ENCODE measurements at regions not wholly inside any gene's neighbourhood (a gene's known extent, or its start where the extent isn't known, plus 50 kb on each side); places are given as distances from the start of the nearest gene placed in this dataset.

GRCh38 chr9:134967547-134967930 is 49.8 kb upstream of the FCN1 start:
- H3K9me3 ChIP-seq, result no peaks in the 10 kb centered on the region
- peak; percentile 30 to 79 for DNase-seq (ENCODE audit: low spot score in 2 of 2)
- no peak overlapping the region for H3K27ac ChIP-seq
- no peak for TF ChIP-seq CTCF (IDR thresholded peaks at IDR 0.05)
- TF ChIP-seq POLR2A (IDR thresholded peaks at IDR 0.05), result no peak
- TF ChIP-seq EP300 (IDR thresholded peaks at IDR 0.05), result no peak
- no peak for TF ChIP-seq POLR2AphosphoS5 (IDR thresholded peaks at IDR 0.05)
- no peaks in the 10 kb centered on the region for H3K36me3 ChIP-seq
- no peak overlapping the region for H3K4me3 ChIP-seq
- H3K4me1 ChIP-seq, result no peaks in the 10 kb centered on the region
- H3K27me3 ChIP-seq, result peaks cover 57% of the 10 kb centered on the region
- whole genome bisulfite sequencing, result 58% methylated on average over 13 of the region's 13 CpGs

GRCh38 chr9:134968011-134968822 is 50.5 kb upstream of the FCN1 start:
- TF ChIP-seq CTCF (IDR thresholded peaks at IDR 0.05) (no peak), POLR2AphosphoS5 (IDR thresholded peaks at IDR 0.05) (no peak), POLR2A (IDR thresholded peaks at IDR 0.05) (no peak), EP300 (IDR thresholded peaks at IDR 0.05) (no peak)
- Histone ChIP-seq H3K4me3 (no peak overlapping the region), H3K36me3 (no peaks in the 10 kb centered on the region), H3K9me3 (no peaks in the 10 kb centered on the region), H3K4me1 (no peaks in the 10 kb centered on the region), H3K27me3 (peaks cover 54% of the 10 kb centered on the region), H3K27ac (no peak overlapping the region)
- WGBS, result 47% methylated on average over 14 of the region's 18 CpGs
- DNase-seq (ENCODE audit: low spot score in 2 of 2), result peak in 1 of 2 donors; percentile 43

GRCh38 chr9:134968823-134969090 is 51.0 kb upstream of the FCN1 start:
- TF ChIP-seq CTCF (IDR thresholded peaks at IDR 0.05) (no peak), EP300 (IDR thresholded peaks at IDR 0.05) (no peak), POLR2AphosphoS5 (IDR thresholded peaks at IDR 0.05) (no peak), POLR2A (IDR thresholded peaks at IDR 0.05) (no peak)
- Histone ChIP-seq H3K4me1 (no peaks in the 10 kb centered on the region), H3K4me3 (no peak overlapping the region), H3K36me3 (no peaks in the 10 kb centered on the region), H3K9me3 (no peaks in the 10 kb centered on the region), H3K27ac (no peak overlapping the region), H3K27me3 (peaks cover 54% of the 10 kb centered on the region)
- WGBS, result 73% methylated on average over 3 of the region's 3 CpGs
- DNase-seq (ENCODE audit: low spot score in 2 of 2), result no peak

GRCh38 chr9:134969156-134970045 is 51.7 kb upstream of the FCN1 start:
- Histone ChIP-seq H3K36me3 (no peaks in the 10 kb centered on the region), H3K4me3 (no peak overlapping the region), H3K4me1 (no peaks in the 10 kb centered on the region), H3K27me3 (peaks cover 54% of the 10 kb centered on the region), H3K27ac (no peak overlapping the region), H3K9me3 (no peaks in the 10 kb centered on the region)
- no peak for TF ChIP-seq POLR2A (IDR thresholded peaks at IDR 0.05)
- no peak for TF ChIP-seq EP300 (IDR thresholded peaks at IDR 0.05)
- no peak for TF ChIP-seq CTCF (IDR thresholded peaks at IDR 0.05)
- no peak for TF ChIP-seq POLR2AphosphoS5 (IDR thresholded peaks at IDR 0.05)
- 85% methylated on average over 15 of the region's 15 CpGs for WGBS
- peak; percentile 41 to 52 for DNase-seq (ENCODE audit: low spot score in 2 of 2)

- no peak overlapping the region for H3K4me3 ChIP-seq
- 96% methylated on average over 6 of the region's 6 CpGs for WGBS
- no peak for DNase-seq (ENCODE audit: low spot score in 2 of 2)
- no peaks in the 10 kb centered on the region for H3K4me1 ChIP-seq
- peaks cover 54% of the 10 kb centered on the region for H3K27me3 ChIP-seq
- H3K27ac ChIP-seq, result no peak overlapping the region
- no peaks in the 10 kb centered on the region for H3K9me3 ChIP-seq
- no peaks in the 10 kb centered on the region for H3K36me3 ChIP-seq
- no peak for TF ChIP-seq POLR2A (IDR thresholded peaks at IDR 0.05)
- TF ChIP-seq POLR2AphosphoS5 (IDR thresholded peaks at IDR 0.05), result no peak
- no peak for TF ChIP-seq CTCF (IDR thresholded peaks at IDR 0.05)
- TF ChIP-seq EP300 (IDR thresholded peaks at IDR 0.05), result no peak
Observed at GRCh38 chr9:134970198-134970597, 52.5 kb upstream of the FCN1 start.
